Fibroblast of villous mesenchyme (primary cell): ENCODE measurements at regions not wholly inside any gene's neighbourhood (a gene's known extent, or its start where the extent isn't known, plus 50 kb on each side); places are given as distances from the start of the nearest gene placed in this dataset.
"Not testable (repeated sequence)": the region's sequence is repeated elsewhere in the genome, so short reads cannot be mapped to it uniquely, and the experiment has no call there.

Experiments
- DNase-seq: peaks from one replicate; pipeline ENCODE4 v3.0.0-alpha.2; 2010; ENCODE audit warnings: low read depth
- H3K4me3 ChIP-seq: 2 replicates; pipeline ENCODE4 v1.5.1; 2011; ENCODE audit warnings: low read depth, mild to moderate bottlenecking, low read length
- CTCF ChIP-seq: IDR thresholded peaks from 2 replicates; pipeline ENCODE4 v1.5.1; 2012; ENCODE audit warnings: low read depth, mild to moderate bottlenecking, low read length; ENCODE audit not compliant: insufficient read depth

- TF ChIP-seq CTCF, result no peak
- DNase-seq, result no peak
These were observed 64.0 kb downstream of the PRR15 start for GRCh38 chr7:29627631-29628030.

DNA sequence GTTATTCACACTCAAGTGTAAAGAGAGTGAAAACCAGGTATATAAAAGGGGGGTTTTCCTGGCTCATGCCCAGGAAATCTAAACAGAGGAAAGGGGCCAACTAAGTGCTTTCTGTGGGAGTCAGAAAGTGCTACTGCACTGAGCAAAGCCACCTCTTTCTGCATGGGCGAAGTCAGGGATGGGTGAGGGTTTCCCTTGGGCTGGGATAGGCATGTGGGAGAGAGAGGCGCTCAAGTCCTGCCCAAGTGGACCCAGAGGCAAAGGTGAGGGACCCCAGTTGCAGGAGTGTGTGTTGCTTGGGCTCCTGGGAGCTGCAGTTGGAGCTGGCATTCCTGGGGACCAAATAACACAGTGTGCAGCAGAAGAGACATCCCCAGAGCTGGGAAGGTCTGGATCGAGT is 65.9 kb downstream of the PRR15 start:
- DNase-seq, result no peak
- no peak for TF ChIP-seq CTCF
- no peak overlapping the region for H3K4me3 ChIP-seq

More at GRCh38 chr7:29627631-29628030, 64.0 kb downstream of the PRR15 start:
- H3K4me3 ChIP-seq, result no peak overlapping the region

DNA sequence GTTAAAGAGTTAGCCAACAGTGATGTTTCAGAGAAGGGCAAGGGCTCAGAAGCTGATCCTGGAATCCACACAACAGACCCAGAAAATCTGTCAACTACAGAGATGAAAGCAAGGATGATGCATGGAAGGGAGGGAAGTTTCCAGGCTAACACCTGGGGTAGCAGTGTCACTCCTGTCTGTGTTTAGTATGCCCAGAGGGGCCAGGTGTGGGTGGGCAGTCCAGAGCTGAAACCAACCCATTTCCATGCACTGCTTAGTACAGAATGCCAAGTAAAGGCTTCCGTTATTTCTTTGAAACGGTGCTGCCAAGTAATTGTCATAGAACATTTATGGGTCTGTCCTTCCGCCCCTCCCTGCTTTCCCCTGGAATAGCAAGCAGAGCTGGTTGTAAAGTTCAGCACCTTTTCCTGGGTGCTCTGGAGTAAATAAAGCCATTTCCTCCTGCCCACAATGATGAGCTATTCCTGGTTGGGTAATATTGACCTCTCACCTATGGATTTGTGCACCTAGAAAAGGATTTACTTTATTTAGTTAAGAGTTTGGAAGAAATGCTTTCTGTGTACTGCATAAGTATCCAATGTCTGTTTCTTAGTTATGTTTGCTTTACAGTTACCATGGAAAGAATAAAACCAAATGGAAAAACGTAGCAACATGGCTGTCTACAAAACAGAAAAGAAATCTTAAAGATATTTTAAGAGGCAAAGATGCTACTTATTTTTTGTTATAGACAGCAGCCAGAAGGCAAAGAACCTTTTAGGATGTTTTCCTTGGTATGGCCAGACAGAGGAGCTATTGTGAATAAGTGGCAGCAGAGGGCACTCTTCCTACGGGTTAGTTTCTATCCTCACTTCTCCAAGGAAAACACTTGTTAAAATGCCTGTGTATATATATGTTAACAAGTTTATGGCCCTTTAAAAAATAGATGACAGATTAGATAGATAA is 71.7 kb downstream of the PRR15 start:
- TF ChIP-seq CTCF, result peak; percentile 53
- peak; percentile 54 for DNase-seq
- not testable (repeated sequence) for H3K4me3 ChIP-seq

GRCh38 chr7:29636009-29636351 is 72.3 kb downstream of the PRR15 start:
- DNase-seq, result no peak
- TF ChIP-seq CTCF, result no peak
- H3K4me3 ChIP-seq, result no peak overlapping the region

DNA sequence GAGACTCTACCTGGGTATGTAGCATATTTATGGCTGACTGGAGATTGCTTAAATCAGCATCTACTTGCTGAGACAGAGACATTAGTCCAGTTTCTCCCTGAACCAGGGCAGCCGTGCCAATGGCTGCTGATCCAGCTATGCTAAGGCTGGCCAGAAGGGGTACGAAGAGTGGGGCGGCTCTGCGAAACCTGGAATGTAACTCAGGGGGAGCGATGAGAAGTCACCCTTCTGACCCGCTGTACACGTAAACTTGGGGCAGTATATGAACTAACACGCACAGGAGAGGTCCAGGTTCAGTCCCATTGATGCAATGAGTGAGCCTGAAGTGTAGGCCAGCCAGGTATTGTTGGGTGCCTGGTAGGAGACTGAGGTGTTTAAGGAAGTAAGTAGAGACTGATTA is 73.7 kb downstream of the PRR15 start:
- no peak for TF ChIP-seq CTCF
- DNase-seq, result no peak
- H3K4me3 ChIP-seq, result no peak overlapping the region

DNA sequence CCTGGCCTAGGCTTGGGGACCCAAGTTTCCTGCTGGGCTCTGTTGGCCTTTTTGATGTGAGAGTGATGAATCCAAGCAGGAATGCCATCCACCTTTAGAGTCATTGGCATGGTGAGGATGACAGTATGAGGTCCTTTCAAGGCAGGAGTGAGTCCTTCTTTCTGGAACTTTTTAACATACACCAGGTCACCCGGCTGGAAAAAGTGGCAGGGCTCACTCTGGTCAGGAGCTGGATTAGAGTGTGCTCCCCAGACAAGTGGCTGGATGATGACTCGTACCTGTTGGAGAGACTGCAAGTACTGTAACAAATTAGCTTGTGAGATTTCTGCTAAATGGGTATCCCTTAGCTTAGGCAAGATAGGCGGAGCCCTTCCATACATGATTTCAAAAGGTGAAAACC is 75.2 kb downstream of the PRR15 start:
- not testable (repeated sequence) for DNase-seq

DNA sequence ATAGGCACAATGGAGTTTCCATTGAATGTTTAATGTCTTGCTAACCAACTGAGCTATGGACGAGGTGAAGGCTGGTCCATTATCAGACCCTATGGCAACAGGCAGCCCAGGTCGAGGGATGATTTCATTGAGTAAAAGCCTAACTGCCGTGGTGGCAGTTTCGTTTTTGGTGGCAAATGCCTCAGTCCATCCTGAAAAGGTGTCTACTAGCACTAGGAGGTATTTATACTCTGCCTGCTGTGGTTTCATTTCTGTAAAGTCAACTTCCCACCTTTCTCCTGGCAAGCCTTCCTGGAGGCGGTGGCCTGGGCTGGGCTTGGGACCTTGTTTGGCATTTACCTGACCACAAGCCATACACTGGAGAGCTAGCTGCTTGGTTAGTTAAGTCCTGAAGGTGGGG is 75.8 kb downstream of the PRR15 start:
- H3K4me3 ChIP-seq, result no peak overlapping the region
- TF ChIP-seq CTCF, result no peak
- no peak for DNase-seq

More for the DNA sequence above, 75.2 kb downstream of the PRR15 start:
- not testable (repeated sequence) for H3K4me3 ChIP-seq
